BLaER1 treated with 17β-estradiol and CSF1 and Interleukin-3, amounts not matched to agents 10 nM and 100 nM (cell line): ENCODE measurements at regions not wholly inside any gene's neighbourhood (a gene's known extent, or its start where the extent isn't known, plus 50 kb on each side); places are given as distances from the start of the nearest gene placed in this dataset.

Source experiments
- H3K27ac ChIP-seq, 11 experiments: shearing (Covaris generic); formaldehyde crosslinking; 2 replicates each; pipeline ENCODE4 v1.8.1; 2022
- H3K27me3 ChIP-seq, 11 experiments: shearing (Covaris generic); formaldehyde crosslinking; 2 replicates each; pipeline ENCODE4 v1.8.1; 2022
- H3K36me3 ChIP-seq, 11 experiments: shearing (Covaris generic); formaldehyde crosslinking; 2 replicates each; pipeline ENCODE4 v1.8.1; 2022
- H3K4me1 ChIP-seq, 10 experiments: shearing (Covaris generic); formaldehyde crosslinking; 2 replicates each; pipeline ENCODE4 v1.8.1; 2022
- H3K4me2 ChIP-seq, 11 experiments: shearing (Covaris generic); formaldehyde crosslinking; 2 replicates each; pipeline ENCODE4 v1.8.1; 2022
- H3K4me3 ChIP-seq, 10 experiments: shearing (Covaris generic); formaldehyde crosslinking; 2 replicates each; pipeline ENCODE4 v1.8.1; 2022
- H3K9ac ChIP-seq, 11 experiments: shearing (Covaris generic); formaldehyde crosslinking; 2 replicates each; pipeline ENCODE4 v1.8.1; 2022
- H3K9me3 ChIP-seq, 11 experiments: shearing (Covaris generic); formaldehyde crosslinking; replicated peaks in 1 of 11; 2 replicates each; pipeline ENCODE4 v1.8.1; 2022
- H4K20me1 ChIP-seq, 11 experiments: shearing (Covaris generic); formaldehyde crosslinking; 2 replicates each; pipeline ENCODE4 v1.8.1; 2022
- Cebpa-rat ChIP-seq, 11 experiments: shearing (Covaris generic); IDR thresholded peaks; 2 replicates each; pipeline ENCODE4 v1.8.1; 2022

DNA sequence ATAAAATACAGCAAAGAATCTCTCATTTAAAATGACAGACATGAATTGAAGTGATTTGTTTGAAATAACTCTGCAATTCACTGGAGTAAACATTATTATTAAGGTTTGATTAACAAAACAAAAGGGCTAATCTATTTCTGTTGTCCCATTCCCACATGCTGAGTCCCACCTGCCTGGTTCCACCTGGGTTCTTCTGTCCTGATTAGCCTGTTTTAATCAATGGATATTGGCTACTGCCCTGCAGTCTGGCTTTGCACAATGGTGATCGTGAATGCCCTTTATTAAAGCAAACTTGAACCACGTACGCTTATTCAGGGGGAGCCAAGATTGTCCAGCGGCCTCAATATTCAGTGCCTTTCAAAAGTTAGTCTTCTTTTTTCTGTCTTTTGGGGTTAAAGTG is 72.8 kb upstream of the CDH19 start:
- Histone ChIP-seq H3K4me3 (no peak overlapping the region), H3K27ac (no peak overlapping the region), H3K9ac (no peak overlapping the region), H3K36me3 (no peaks in the 10 kb centered on the region), H3K9me3 (peaks cover 7 to 19% (median 9%) of the 10 kb centered on the region in 11 experiments; a peak in 17 of 22 replicates), H3K4me2 (no peak overlapping the region), H4K20me1 (no peaks in the 10 kb centered on the region), H3K27me3 (no peaks in the 10 kb centered on the region), H3K4me1 (no peaks in the 10 kb centered on the region)
- no peak for TF ChIP-seq Cebpa-rat (IDR thresholded peaks at IDR 0.05)

DNA sequence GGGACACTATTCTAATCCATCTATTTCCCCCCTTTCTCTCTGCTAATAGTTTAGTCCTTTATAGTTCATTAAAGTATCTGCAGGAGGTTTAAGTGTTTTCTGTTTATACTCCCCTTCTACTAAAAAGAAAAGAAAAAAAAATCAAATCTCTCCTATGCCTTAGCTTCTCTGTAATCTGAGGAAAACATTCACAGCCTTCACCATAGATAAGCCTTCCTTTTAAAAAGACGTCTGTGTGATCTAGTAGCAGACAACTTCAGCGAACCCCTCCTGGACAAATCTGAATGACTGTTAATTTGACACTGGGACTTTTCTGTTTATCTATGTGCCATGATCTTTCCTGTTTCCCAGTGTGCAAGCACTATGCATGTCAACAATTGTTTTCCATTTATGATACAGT is 70.4 kb upstream of the CDH19 start:
- no peak overlapping the region for H3K4me2 ChIP-seq
- no peak for TF ChIP-seq Cebpa-rat (IDR thresholded peaks at IDR 0.05)
- H4K20me1 ChIP-seq, result no peaks in the 10 kb centered on the region
- no peaks in the 10 kb centered on the region for H3K4me1 ChIP-seq
- H3K9me3 ChIP-seq, result peaks cover 7 to 17% (median 9%) of the 10 kb centered on the region in 11 experiments; a peak in 17 of 22 replicates
- H3K27ac ChIP-seq, result no peak overlapping the region
- no peaks in the 10 kb centered on the region for H3K27me3 ChIP-seq
- H3K9ac ChIP-seq, result no peak overlapping the region
- H3K4me3 ChIP-seq, result no peak overlapping the region
- no peaks in the 10 kb centered on the region for H3K36me3 ChIP-seq

DNA sequence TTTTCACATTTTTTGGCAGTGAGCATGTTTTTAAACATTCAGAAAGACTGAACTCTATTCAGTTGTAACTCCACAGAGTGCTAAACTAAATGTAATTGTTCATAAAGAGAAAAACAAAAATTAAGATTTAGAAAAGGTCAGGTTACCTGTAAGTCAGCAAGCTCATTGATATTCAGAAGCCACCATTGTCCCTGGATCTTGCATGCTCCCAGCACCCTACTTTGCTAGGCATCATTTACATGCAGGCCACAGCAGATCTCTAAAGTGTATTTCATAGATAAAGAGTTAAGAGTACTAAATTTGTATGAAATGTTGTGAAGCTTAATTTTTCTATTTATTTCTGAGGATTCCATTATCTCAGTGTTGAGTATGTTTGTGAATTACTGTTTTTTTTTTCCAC is 64.8 kb upstream of the CDH19 start:
- H3K4me2 ChIP-seq, result no peak overlapping the region
- no peak for TF ChIP-seq Cebpa-rat (IDR thresholded peaks at IDR 0.05)
- H3K9me3 ChIP-seq, result no peaks in the 10 kb centered on the region
- no peaks in the 10 kb centered on the region for H3K4me1 ChIP-seq
- H3K36me3 ChIP-seq, result no peaks in the 10 kb centered on the region
- no peaks in the 10 kb centered on the region for H4K20me1 ChIP-seq
- no peak overlapping the region for H3K9ac ChIP-seq
- no peaks in the 10 kb centered on the region for H3K27me3 ChIP-seq
- H3K4me3 ChIP-seq, result no peak overlapping the region
- H3K27ac ChIP-seq, result no peak overlapping the region

DNA sequence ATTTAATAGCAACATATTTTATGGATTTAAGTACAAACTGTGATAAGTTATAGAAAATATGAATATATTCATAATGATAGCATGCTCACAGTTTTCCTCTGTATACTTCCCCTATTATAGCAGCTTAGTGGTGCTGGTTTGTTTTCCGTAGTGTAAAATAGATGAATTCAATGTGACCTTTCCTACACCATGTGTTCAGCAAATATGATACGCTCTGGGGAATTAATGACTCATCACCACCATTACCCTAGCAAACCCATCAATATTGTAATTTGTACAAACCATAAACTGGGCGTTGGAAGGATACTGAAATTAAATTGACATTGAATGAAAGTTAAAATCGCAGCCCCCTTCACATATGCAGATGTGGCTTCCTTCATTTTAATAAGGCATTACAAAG is 58.7 kb upstream of the CDH19 start:
- TF ChIP-seq Cebpa-rat (IDR thresholded peaks at IDR 0.05), result no peak
- H3K36me3 ChIP-seq, result no peaks in the 10 kb centered on the region
- no peaks in the 10 kb centered on the region for H3K4me1 ChIP-seq
- no peak overlapping the region for H3K4me3 ChIP-seq
- H3K27me3 ChIP-seq, result no peaks in the 10 kb centered on the region
- no peaks in the 10 kb centered on the region for H3K9me3 ChIP-seq
- no peak overlapping the region for H3K27ac ChIP-seq
- H3K4me2 ChIP-seq, result no peak overlapping the region
- no peak overlapping the region for H3K9ac ChIP-seq
- no peaks in the 10 kb centered on the region for H4K20me1 ChIP-seq

DNA sequence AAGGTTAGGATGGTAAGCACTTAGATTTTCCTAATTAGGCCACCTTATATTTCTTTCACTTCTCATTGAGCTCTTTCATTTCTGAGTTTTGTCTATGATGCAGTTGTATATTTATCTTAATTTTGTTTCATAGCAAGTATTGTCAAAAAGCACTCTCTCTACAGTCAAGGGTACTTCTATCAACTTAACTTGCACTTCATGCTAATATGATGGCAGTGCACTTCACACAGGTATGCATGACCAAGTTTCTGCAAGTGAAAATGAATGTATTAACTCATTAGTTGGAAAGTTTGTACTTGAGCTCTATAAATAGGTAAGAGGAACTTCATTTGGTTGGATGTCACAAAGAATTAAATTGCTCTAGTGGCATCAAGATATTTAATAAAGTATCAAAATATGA is 51.5 kb upstream of the CDH19 start:
- H3K4me2 ChIP-seq, result no peak overlapping the region
- H3K27me3 ChIP-seq, result no peaks in the 10 kb centered on the region
- no peaks in the 10 kb centered on the region for H4K20me1 ChIP-seq
- no peak overlapping the region for H3K4me3 ChIP-seq
- H3K9ac ChIP-seq, result no peak overlapping the region
- H3K36me3 ChIP-seq, result no peaks in the 10 kb centered on the region
- H3K4me1 ChIP-seq, result no peaks in the 10 kb centered on the region
- no peaks in the 10 kb centered on the region for H3K9me3 ChIP-seq
- no peak for TF ChIP-seq Cebpa-rat (IDR thresholded peaks at IDR 0.05)
- H3K27ac ChIP-seq, result no peak overlapping the region
